A549 (cell line): ENCODE measurements at regions not wholly inside any gene's neighbourhood (a gene's known extent, or its start where the extent isn't known, plus 50 kb on each side); places are given as distances from the start of the nearest gene placed in this dataset.

Source experiments
- ATAC-seq, 2 experiments: fragments of 200-7000 bp in 1 of 2; fragments of >200 bp in 1 of 2; cut with Nextera tagmentation in 1 of 2; cut with Tn5 transposase in 1 of 2; 3 replicates each; pipeline versions ENCODE4 v1.8.0 to v1.9.1; 2018 to 2020; ENCODE audit warnings: mild to moderate bottlenecking in 1 of 2, moderate library complexity in 1 of 2
- CTCF ChIA-PET: fragments of 300-600 bp; sonication (Branson Sonifier 250); formaldehyde crosslinking; extraction: SDS; loops from one replicate; lab custom pipeline; 2021; ENCODE audit warnings: antibody characterized with exemption, inconsistent platforms; lab: Yijun Ruan, JAX
- POLR2A ChIA-PET: fragments of 350-600 bp; formaldehyde crosslinking; extraction: SDS; loops from one replicate; lab custom pipeline; 2021; ENCODE audit warnings: antibody characterized with exemption, inconsistent platforms; lab: Yijun Ruan, JAX
- DNase-seq, 2 experiments: peaks; one replicate each; pipeline versions ENCODE4 v3.0.0 to v3.0.0-alpha.2; 2011 to 2016; ENCODE audit warnings: low read depth in 1 of 2, low spot score in 1 of 2
- FAIRE-seq: peaks from 2 replicates; lab custom pipeline; 2011; peaks lifted over from hg19 to GRCh38; lab: Jason Lieb, UNC
- H3K27ac ChIP-seq, 2 experiments: fragments of >200 bp; sonication (Bioruptor Twin); formaldehyde crosslinking; 3 replicates each; pipeline ENCODE4 v1.5.1; 2016 to 2017
- H3K4me1 ChIP-seq: fragments of >200 bp; sonication (Bioruptor Twin); formaldehyde crosslinking; 3 replicates; pipeline ENCODE4 v1.6.1; 2016
- H3K4me2 ChIP-seq: fragments of >200 bp; sonication (Bioruptor Twin); formaldehyde crosslinking; 3 replicates; pipeline ENCODE4 v1.6.1; 2016
- H3K4me3 ChIP-seq: fragments of >200 bp; sonication (Bioruptor Twin); formaldehyde crosslinking; 3 replicates; pipeline ENCODE4 v1.5.1; 2016
- H3K9me3 ChIP-seq: fragments of >200 bp; sonication (Bioruptor Twin); formaldehyde crosslinking; 3 replicates; pipeline ENCODE4 v1.6.1; 2016
- CBX2 ChIP-seq: fragments of 200-600 bp; sonication (generic); IDR thresholded peaks from 2 replicates; pipeline ENCODE4 v1.6.1; 2016; ENCODE audit warnings: low read depth, mild to moderate bottlenecking, borderline replicate concordance
- CTCF ChIP-seq: fragments of >200 bp; sonication (Bioruptor Twin); formaldehyde crosslinking; IDR thresholded peaks from 3 replicates; pipeline ENCODE4 v1.5.1; 2016
- ELK1 ChIP-seq: fragments of 150-350 bp; IDR thresholded peaks from 2 replicates; pipeline ENCODE4 v1.6.1; 2014; ENCODE audit warnings: low read depth, mild to moderate bottlenecking, low read length
- ESRRA ChIP-seq: fragments of 150-350 bp; IDR thresholded peaks from 2 replicates; pipeline ENCODE4 v1.6.1; 2014; ENCODE audit warnings: mild to moderate bottlenecking, low read length, borderline replicate concordance
- FOXS1 ChIP-seq: fragments of 250-450 bp; sonication (Bioruptor Pico); IDR thresholded peaks from 2 replicates; pipeline ENCODE4 v1.5.0; 2020; ENCODE audit warnings: mild to moderate bottlenecking, moderate library complexity
- HMGXB4 ChIP-seq: fragments of 250-450 bp; sonication (Bioruptor Pico); IDR thresholded peaks from 2 replicates; pipeline ENCODE4 v1.5.0; 2021; ENCODE audit warnings: mild to moderate bottlenecking, moderate library complexity, borderline replicate concordance
- HOXB13 ChIP-seq: fragments of 250-450 bp; sonication (Bioruptor Pico); IDR thresholded peaks from 2 replicates; pipeline ENCODE4 v1.5.0; 2020; ENCODE audit warnings: low read depth, mild to moderate bottlenecking, moderate library complexity
- MAX ChIP-seq: IDR thresholded peaks from 2 replicates; pipeline ENCODE4 v1.6.1; 2012
- RCOR1 ChIP-seq: fragments of 150-350 bp; IDR thresholded peaks from 2 replicates; pipeline ENCODE4 v1.6.1; 2014; ENCODE audit warnings: antibody characterized with exemption, low read length, low read depth
- REST ChIP-seq: fragments of 200-600 bp; sonication (generic); IDR thresholded peaks from 2 replicates; pipeline ENCODE4 v1.6.1; 2016; ENCODE audit warnings: antibody characterized with exemption, mild to moderate bottlenecking, moderate library complexity
- SREBF2 ChIP-seq: fragments of 450-650 bp; IDR thresholded peaks from 2 replicates; pipeline ENCODE4 v1.6.1; 2014; ENCODE audit warnings: mild to moderate bottlenecking, moderate library complexity
- ZC3H11A ChIP-seq: fragments of 450-650 bp; IDR thresholded peaks from 2 replicates; pipeline ENCODE4 v1.6.1; 2014; ENCODE audit warnings: antibody characterized with exemption, mild to moderate bottlenecking
- ZFP36 ChIP-seq: fragments of 450-650 bp; IDR thresholded peaks from 2 replicates; pipeline ENCODE4 v1.6.1; 2014; ENCODE audit warnings: borderline replicate concordance; ENCODE audit not compliant: partially characterized antibody
- WGBS: methylation state at CpG from one replicate; pipeline ENCODE4 v1.1.6; 2017; ENCODE audit errors: missing lambda C conversion rate; 5-methylcytosine and 5-hydroxymethylcytosine counted together

- TF ChIP-seq MAX (no peak), HOXB13 (CRISPR knock-in tag) (no peak), CTCF (no peak), RCOR1 (no peak), CBX2 (no peak), ELK1 (no peak), ZC3H11A (no peak), SREBF2 (no peak)
Measured at GRCh38 chr3:28122227-28122626, 119.2 kb upstream of the CMC1 start (continued).

GRCh38 chr3:28124882-28125281 lies 116.5 kb upstream of the CMC1 start:
- TF ChIP-seq ESRRA (no peak), CTCF (no peak)
- POLR2A ChIA-PET, result no interaction called here
- Histone ChIP-seq H3K4me3 (no peak overlapping the region), H3K9me3 (no peaks in the 10 kb centered on the region), H3K27ac (no peak overlapping the region), H3K4me1 (no peaks in the 10 kb centered on the region), H3K4me2 (no peak overlapping the region)
- 22% methylated on average over 3 of the region's 3 CpGs for WGBS
- DNase-seq, result no peak
- FAIRE-seq, result no peak
- ATAC-seq, result no peak
- CTCF ChIA-PET, result interaction anchor here (0.7 to 0.9 kb wide), 2 partner anchors 10 to 660 kb away, joined by 3 read pairs; no protein-coding TSS in a partner anchor

- FAIRE-seq, result no peak
- Histone ChIP-seq H3K4me1 (no peaks in the 10 kb centered on the region), H3K4me2 (no peak overlapping the region), H3K4me3 (no peak overlapping the region), H3K9me3 (no peaks in the 10 kb centered on the region), H3K27ac (no peak overlapping the region)
- no peak for TF ChIP-seq REST
- no peak for TF ChIP-seq ELK1
- TF ChIP-seq ZFP36, result no peak
- TF ChIP-seq HMGXB4 (CRISPR knock-in tag), result no peak
- TF ChIP-seq FOXS1 (CRISPR knock-in tag), result no peak
- DNase-seq, result no peak
- CTCF ChIA-PET, result no interaction called here
- POLR2A ChIA-PET, result no interaction called here
- ATAC-seq, result no peak
Measured at GRCh38 chr3:28125342-28125741, 116.1 kb upstream of the CMC1 start.
